ENCODE measurements at regions not wholly inside any gene's neighbourhood (a gene's known extent, or its start where the extent isn't known, plus 50 kb on each side); places are given as distances from the start of the nearest gene placed in this dataset.

DNA sequence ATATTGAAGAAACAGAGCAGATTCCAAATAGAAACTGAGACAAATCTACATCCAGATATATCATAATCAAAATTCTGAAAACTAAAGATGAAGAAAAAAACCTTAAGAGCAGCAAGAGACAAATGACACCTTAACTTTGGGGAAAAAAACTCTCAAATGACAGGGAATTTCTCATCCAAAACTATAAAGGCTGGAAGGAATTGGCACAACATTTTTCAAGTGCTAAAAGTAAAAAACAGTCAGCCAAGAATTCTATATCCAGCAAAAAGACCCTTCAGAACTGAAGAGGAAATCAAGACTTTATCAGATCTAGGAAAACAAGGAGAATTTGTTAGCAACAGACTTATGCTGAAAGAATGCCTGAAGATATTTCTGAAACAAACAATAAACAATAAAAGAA, 90.3 kb upstream of the RASSF8 start:
- no peak for TF ChIP-seq YY1 (IDR thresholded peaks at IDR 0.05; ENCODE audit: low read depth)
- no peak for TF ChIP-seq TAF1 (IDR thresholded peaks at IDR 0.05; ENCODE audit: low read depth)
- no peak for TF ChIP-seq CEBPB (IDR thresholded peaks at IDR 0.05)
- no peak for TF ChIP-seq EGR1 (IDR thresholded peaks at IDR 0.05)
- TF ChIP-seq, protein P1, sequence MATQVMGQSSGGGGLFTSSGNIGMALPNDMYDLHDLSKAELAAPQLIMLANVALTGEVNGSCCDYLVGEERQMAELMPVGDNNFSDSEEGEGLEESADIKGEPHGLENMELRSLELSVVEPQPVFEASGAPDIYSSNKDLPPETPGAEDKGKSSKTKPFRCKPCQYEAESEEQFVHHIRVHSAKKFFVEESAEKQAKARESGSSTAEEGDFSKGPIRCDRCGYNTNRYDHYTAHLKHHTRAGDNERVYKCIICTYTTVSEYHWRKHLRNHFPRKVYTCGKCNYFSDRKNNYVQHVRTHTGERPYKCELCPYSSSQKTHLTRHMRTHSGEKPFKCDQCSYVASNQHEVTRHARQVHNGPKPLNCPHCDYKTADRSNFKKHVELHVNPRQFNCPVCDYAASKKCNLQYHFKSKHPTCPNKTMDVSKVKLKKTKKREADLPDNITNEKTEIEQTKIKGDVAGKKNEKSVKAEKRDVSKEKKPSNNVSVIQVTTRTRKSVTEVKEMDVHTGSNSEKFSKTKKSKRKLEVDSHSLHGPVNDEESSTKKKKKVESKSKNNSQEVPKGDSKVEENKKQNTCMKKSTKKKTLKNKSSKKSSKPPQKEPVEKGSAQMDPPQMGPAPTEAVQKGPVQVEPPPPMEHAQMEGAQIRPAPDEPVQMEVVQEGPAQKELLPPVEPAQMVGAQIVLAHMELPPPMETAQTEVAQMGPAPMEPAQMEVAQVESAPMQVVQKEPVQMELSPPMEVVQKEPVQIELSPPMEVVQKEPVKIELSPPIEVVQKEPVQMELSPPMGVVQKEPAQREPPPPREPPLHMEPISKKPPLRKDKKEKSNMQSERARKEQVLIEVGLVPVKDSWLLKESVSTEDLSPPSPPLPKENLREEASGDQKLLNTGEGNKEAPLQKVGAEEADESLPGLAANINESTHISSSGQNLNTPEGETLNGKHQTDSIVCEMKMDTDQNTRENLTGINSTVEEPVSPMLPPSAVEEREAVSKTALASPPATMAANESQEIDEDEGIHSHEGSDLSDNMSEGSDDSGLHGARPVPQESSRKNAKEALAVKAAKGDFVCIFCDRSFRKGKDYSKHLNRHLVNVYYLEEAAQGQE (IDR thresholded peaks at IDR 0.05; ENCODE audit: low read depth): no peak
- TF ChIP-seq EP300 (IDR thresholded peaks at IDR 0.05; ENCODE audit: borderline replicate concordance): no peak
- TF ChIP-seq, protein P2, sequence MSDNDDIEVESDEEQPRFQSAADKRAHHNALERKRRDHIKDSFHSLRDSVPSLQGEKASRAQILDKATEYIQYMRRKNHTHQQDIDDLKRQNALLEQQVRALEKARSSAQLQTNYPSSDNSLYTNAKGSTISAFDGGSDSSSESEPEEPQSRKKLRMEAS (IDR thresholded peaks at IDR 0.05): no peak
- TF ChIP-seq ZBTB7A (IDR thresholded peaks at IDR 0.05; ENCODE audit: low read depth): no peak
- no peak for TF ChIP-seq USF1 (IDR thresholded peaks at IDR 0.05)
